Common myeloid progenitor, CD34-positive (primary cell): ENCODE measurements at regions not wholly inside any gene's neighbourhood (a gene's known extent, or its start where the extent isn't known, plus 50 kb on each side); places are given as distances from the start of the nearest gene placed in this dataset.
A peak's percentile ranks its signal among the peaks of the same experiment; 100 is the strongest.
"Not testable (repeated sequence)": the region's sequence is repeated elsewhere in the genome, so short reads cannot be mapped to it uniquely, and the experiment has no call there.

Experiments
- CTCF ChIA-PET: fragments of 350-600 bp; sonication (Branson Sonifier 250); formaldehyde crosslinking; loops from one replicate; lab custom pipeline; 2021; ENCODE audit warnings: antibody characterized with exemption; lab: Charles Lee
- POLR2A ChIA-PET: fragments of 350-600 bp; sonication (Branson Sonifier 250); formaldehyde crosslinking; loops from one replicate; lab custom pipeline; 2021; ENCODE audit warnings: antibody characterized with exemption; lab: Charles Lee
- DNase-seq, 3 donors: peaks; one replicate each; pipeline versions ENCODE4 v3.0.0 to v3.0.0-alpha.2; 2013
- H3K27ac ChIP-seq, 2 experiments: 1 replicate in 1 of 2; 2 replicates in 1 of 2; pipeline ENCODE4 v1.7.0; 2013; ENCODE audit warnings: inconsistent platforms in 2 of 2, low read length in 2 of 2, mild to moderate bottlenecking in 2 of 2, low read depth in 1 of 2, moderate library complexity in 1 of 2; ENCODE audit not compliant: severe bottlenecking in 2 of 2, insufficient read depth in 1 of 2, poor library complexity in 1 of 2
- H3K27me3 ChIP-seq, 5 experiments: replicated peaks in 2 of 5; 1 replicate in 3 of 5; 2 replicates in 2 of 5; pipeline versions ENCODE4 v1.6.1 to v1.7.0; 2013; ENCODE audit warnings: low read length in 4 of 5, mild to moderate bottlenecking in 2 of 5, moderate library complexity in 2 of 5, inconsistent platforms in 1 of 5; ENCODE audit not compliant: insufficient read depth in 5 of 5, control insufficient read depth in 4 of 5
- H3K36me3 ChIP-seq, 4 experiments: 1 replicate in 2 of 4; 2 replicates in 2 of 4; pipeline versions ENCODE4 v1.6.1 to v1.7.0; 2013; ENCODE audit warnings: low read length in 3 of 4, control low read depth in 1 of 4, mild to moderate bottlenecking in 1 of 4; ENCODE audit not compliant: control insufficient read depth in 4 of 4, insufficient read depth in 4 of 4
- H3K4me1 ChIP-seq, 4 experiments: 1 replicate in 3 of 4; 2 replicates in 1 of 4; pipeline versions ENCODE4 v1.6.1 to v1.7.1; 2013; ENCODE audit warnings: low read length in 3 of 4, mild to moderate bottlenecking in 3 of 4, control low read depth in 1 of 4, inconsistent platforms in 1 of 4, moderate library complexity in 1 of 4; ENCODE audit not compliant: control insufficient read depth in 4 of 4, insufficient read depth in 4 of 4; ENCODE audit errors: control extremely low read depth in 1 of 4
- H3K4me3 ChIP-seq, 7 experiments: 1 replicate in 4 of 7; 2 replicates in 3 of 7; pipeline versions ENCODE4 v1.5.1 to v1.7.0; 2013; ENCODE audit warnings: mild to moderate bottlenecking in 7 of 7, low read length in 6 of 7, moderate library complexity in 6 of 7, inconsistent platforms in 2 of 7, low read depth in 2 of 7, control low read depth in 1 of 7; ENCODE audit not compliant: insufficient read depth in 4 of 7, control insufficient read depth in 1 of 7; ENCODE audit errors: extremely low read depth in 1 of 7
- H3K9me3 ChIP-seq, 5 experiments: 1 replicate in 4 of 5; 2 replicates in 1 of 5; pipeline versions ENCODE4 v1.6.1 to v1.7.1; 2013; ENCODE audit warnings: low read length in 4 of 5, mild to moderate bottlenecking in 2 of 5, inconsistent platforms in 1 of 5, low read depth in 1 of 5, moderate library complexity in 1 of 5; ENCODE audit not compliant: control insufficient read depth in 4 of 5, insufficient read depth in 2 of 5; ENCODE audit errors: control extremely low read depth in 1 of 5
- WGBS: methylation state at CpG from one replicate; pipeline ENCODE4 v1.1.5; 2013; ENCODE audit not compliant: insufficient coverage; 5-methylcytosine and 5-hydroxymethylcytosine counted together

DNA sequence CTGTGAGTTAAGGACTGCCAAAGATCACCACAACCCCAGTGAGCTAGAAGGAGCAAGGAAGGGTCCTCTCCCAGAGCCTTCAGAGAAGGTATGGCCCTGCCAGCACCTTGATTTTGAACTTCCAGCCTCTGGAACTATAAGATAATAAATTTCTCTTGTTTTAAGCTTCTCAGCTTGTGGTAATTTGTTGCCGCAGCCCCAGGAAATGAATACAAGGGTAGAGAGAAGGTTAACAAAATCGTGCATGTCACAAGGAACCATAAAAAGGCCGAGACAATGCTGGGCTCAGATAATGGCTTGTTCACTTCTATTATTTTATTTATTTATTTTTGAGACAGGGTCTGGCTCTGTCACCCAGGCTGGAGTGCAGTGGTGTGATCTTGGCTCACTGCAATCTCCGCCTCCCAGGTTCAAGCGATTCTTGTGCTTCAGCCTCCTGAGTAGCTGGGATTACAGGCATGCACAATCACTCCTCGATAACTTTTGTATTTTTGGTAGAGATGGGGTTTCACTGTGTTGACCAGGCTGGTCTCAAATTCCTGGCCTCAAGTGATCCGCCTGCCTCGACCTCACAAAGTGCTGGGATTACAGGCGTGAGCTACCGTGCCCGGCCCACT, 71.5 kb downstream of the WSB1 start:
- H3K27ac ChIP-seq, H3K27me3 ChIP-seq, H3K36me3 ChIP-seq, POLR2A ChIA-PET, H3K4me3 ChIP-seq: not testable (repeated sequence)
- peak in 2 of 3 donors; percentile 33 to 63 for DNase-seq
- H3K9me3 ChIP-seq = peaks cover 0 to 11% (median 0%) of the 10 kb centered on the region in 5 experiments
- 88% methylated on average over 8 of the region's 11 CpGs for WGBS
- H3K4me1 ChIP-seq = peaks cover 0 to 28% (median 18%) of the 10 kb centered on the region in 4 experiments
- CTCF ChIA-PET = interaction anchor here (0.9 to 6.6 kb wide), 8 partner anchors 11 to 235 kb away, joined by 3 to 45 read pairs (median 3); no protein-coding TSS in a partner anchor

DNA sequence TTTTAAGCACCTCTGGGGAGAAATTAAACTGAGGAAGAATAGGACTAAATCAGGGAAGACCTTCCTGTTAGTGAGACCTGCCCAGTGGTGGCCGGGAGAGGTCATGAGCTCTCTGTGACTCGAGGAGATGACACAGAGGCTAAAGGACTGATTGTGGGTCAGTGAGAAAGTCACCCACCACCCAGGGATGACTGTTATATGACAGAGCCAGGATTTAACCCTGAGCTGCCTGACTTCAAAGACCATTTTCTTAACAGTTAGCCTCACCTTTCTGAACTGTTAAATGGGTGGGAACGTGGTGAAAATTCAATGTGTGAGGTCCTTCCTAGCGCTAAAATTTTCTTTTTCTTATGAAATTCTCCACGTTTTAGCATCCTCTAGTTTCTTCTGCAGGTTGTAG, 72.5 kb downstream of the WSB1 start:
- whole genome bisulfite sequencing = 97% methylated on average over 5 of the region's 5 CpGs
- Histone ChIP-seq H3K4me1 (peaks cover 0 to 28% (median 17%) of the 10 kb centered on the region in 4 experiments), H3K4me3 (no peak overlapping the region), H3K27ac (no peak overlapping the region), H3K9me3 (peaks cover 0 to 15% (median 0%) of the 10 kb centered on the region in 5 experiments), H3K27me3 (no peaks in the 10 kb centered on the region), H3K36me3 (no peaks in the 10 kb centered on the region)
- no peak for DNase-seq
- ChIA-PET CTCF (interaction anchor here (0.8 to 6.6 kb wide), 10 partner anchors 12 to 234 kb away, joined by 3 to 45 read pairs (median 4); no protein-coding TSS in a partner anchor), POLR2A (no interaction called here)

- H3K27me3 ChIP-seq = no peaks in the 10 kb centered on the region
- peak; percentile 77 to 94 (median 90) for DNase-seq
- peaks cover 0 to 28% (median 17%) of the 10 kb centered on the region in 4 experiments for H3K4me1 ChIP-seq
- H3K36me3 ChIP-seq = no peaks in the 10 kb centered on the region
- 46% methylated on average over 16 of the region's 17 CpGs for WGBS
- POLR2A ChIA-PET = interaction anchor here (1.1 kb wide), 1 partner anchor 13 kb away, joined by 3 read pairs; no protein-coding TSS in a partner anchor
- CTCF ChIA-PET = interaction anchor here (0.8 to 6.6 kb wide), 9 partner anchors 9 to 233 kb away, joined by 3 to 45 read pairs (median 5); no protein-coding TSS in a partner anchor
- H3K4me3 ChIP-seq = peak overlapping the region in 3 of 7 experiments; percentile 11 to 48 (median 26)
- H3K27ac ChIP-seq = peak overlapping the region; percentile 20 to 54
- H3K9me3 ChIP-seq = peaks cover 0 to 18% (median 2%) of the 10 kb centered on the region in 5 experiments
Measured at GRCh38 chr17:27367121-27367981, 73.4 kb downstream of the WSB1 start.

DNA sequence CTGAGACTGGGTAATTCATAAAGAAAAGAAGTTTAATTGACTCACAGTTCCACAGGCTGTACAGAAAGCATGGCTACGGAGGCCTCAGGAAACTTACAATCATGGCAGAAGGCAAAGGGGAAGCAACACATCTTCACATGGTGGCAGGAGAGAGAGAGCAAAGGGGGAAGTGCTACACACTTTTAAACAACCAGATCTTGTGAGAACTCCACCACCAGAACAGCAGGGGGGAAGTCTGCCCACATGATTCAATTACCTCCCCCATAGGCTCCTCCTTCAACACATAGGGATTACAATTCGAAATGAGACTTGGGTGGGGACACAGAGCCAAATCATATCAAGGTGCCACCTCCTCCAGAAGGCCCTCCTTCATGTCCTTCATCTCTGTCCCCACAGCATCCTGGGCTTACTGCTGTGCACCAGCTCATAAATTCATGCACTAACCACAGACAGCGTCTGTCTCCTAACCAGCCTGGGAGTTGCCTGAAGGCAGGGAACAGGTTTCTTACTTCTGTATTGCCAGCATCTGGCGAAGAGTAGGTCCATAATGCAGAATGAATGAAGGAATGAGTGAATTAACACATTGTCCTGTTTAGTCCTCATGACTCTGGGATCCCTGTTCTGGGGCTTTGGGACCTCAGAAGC, 74.4 kb downstream of the WSB1 start:
- Histone ChIP-seq H3K36me3 (no peaks in the 10 kb centered on the region), H3K27ac (peak overlapping the region in 1 of 2 experiments; percentile 0), H3K27me3 (no peaks in the 10 kb centered on the region), H3K9me3 (peaks cover 0 to 18% (median 4%) of the 10 kb centered on the region in 5 experiments), H3K4me1 (peaks cover 0 to 28% (median 17%) of the 10 kb centered on the region in 4 experiments), H3K4me3 (peak overlapping the region in 1 of 7 experiments; percentile 8)
- ChIA-PET CTCF (interaction anchor here (1.2 to 6.6 kb wide), 4 partner anchors 8 to 23 kb away, joined by 3 to 45 read pairs (median 5); no protein-coding TSS in a partner anchor), POLR2A (no interaction called here)
- peak in 2 of 3 donors; percentile 67 to 78 for DNase-seq
- WGBS = 67% methylated on average over 1 of the region's 4 CpGs

- no peaks in the 10 kb centered on the region for H3K36me3 ChIP-seq
- peaks cover 0 to 28% (median 17%) of the 10 kb centered on the region in 4 experiments for H3K4me1 ChIP-seq
- peaks cover 0 to 18% (median 4%) of the 10 kb centered on the region in 5 experiments for H3K9me3 ChIP-seq
- H3K27me3 ChIP-seq = no peaks in the 10 kb centered on the region
- DNase-seq = no peak
- H3K4me3 ChIP-seq = no peak overlapping the region
- no peak overlapping the region for H3K27ac ChIP-seq
- ChIA-PET CTCF (interaction anchor here (0.7 to 6.6 kb wide), 6 partner anchors 9 to 229 kb away, joined by 3 to 45 read pairs (median 4); no protein-coding TSS in a partner anchor), POLR2A (no interaction called here)
- 88% methylated on average over 4 of the region's 4 CpGs for WGBS
Measured at GRCh38 chr17:27368980-27369379, 75.1 kb downstream of the WSB1 start.

DNA sequence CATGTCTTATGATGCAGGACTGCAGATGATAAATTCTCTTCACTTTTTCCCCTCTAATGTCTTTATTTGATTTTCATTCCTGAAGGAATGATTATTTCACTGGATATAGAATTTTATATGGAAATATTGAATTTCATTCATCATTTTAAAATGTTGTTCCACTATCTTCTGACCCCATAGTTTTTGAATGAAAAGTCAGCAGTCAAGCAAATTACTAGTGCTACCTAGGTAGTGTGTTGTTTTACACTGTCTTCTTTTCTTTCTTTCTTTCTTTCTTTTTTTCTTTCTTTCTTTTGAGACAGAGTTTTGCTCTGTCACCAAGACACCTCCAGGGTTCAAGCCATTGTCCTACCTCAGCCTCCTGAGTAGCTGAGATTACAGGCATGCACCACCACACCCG, 76.9 kb downstream of the WSB1 start:
- no CpG with 5 or more reads among the region's 1 CpG for WGBS
- Histone ChIP-seq H3K9me3 (peaks cover 0 to 18% (median 4%) of the 10 kb centered on the region in 5 experiments), H3K4me3 (no peak overlapping the region), H3K27ac (no peak overlapping the region), H3K4me1 (peaks cover 0 to 27% (median 17%) of the 10 kb centered on the region in 4 experiments), H3K27me3 (no peaks in the 10 kb centered on the region), H3K36me3 (no peaks in the 10 kb centered on the region)
- POLR2A ChIA-PET = no interaction called here
- CTCF ChIA-PET = interaction anchor here (1.2 to 1.7 kb wide), 2 partner anchors 7 to 9 kb away, joined by 3 to 7 read pairs; no protein-coding TSS in a partner anchor
- no peak for DNase-seq
